T-helper 22 cell (primary cell): ENCODE measurements at regions not wholly inside any gene's neighbourhood (a gene's known extent, or its start where the extent isn't known, plus 50 kb on each side); places are given as distances from the start of the nearest gene placed in this dataset.

Experiments used
- DNase-seq: peaks from one replicate; pipeline ENCODE4 v3.0.0-alpha.2; 2020; ENCODE audit warnings: low read depth

DNA sequence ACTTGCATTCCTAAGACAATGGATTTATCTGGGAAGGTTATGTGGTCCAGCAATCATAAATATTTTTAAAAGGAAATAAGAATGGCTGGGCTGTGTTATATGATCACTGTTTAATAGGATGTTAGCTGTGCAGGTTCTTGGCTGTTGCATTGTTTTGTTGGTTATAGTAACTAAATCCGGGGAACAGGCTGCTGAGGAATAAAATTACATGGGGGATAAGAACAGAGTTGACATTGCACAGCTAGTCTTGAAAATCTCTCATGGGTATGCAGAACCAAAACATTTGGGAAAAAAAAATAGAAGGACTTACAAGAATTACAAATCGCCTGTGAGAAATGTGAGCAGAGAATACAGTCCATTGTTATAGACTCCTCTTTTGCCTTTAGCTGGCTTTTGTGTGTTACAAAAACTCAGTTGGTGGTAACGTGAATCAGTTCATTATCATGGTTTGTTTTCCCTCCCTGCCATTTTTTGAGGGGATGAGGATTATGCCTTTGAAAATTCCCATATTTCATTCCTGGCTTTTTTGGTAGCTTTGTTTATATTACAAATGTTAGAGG lies 375.3 kb upstream of the DAB2 start:
- DNase-seq: no peak

- no peak for DNase-seq
These were observed 374.5 kb upstream of the DAB2 start for GRCh38 chr5:39799242-39799641.

- DNase-seq: no peak
These were observed 369.9 kb upstream of the DAB2 start for GRCh38 chr5:39794513-39795210.

- DNase-seq: no peak
These were observed 360.6 kb upstream of the DAB2 start for GRCh38 chr5:39785410-39785809.

DNA sequence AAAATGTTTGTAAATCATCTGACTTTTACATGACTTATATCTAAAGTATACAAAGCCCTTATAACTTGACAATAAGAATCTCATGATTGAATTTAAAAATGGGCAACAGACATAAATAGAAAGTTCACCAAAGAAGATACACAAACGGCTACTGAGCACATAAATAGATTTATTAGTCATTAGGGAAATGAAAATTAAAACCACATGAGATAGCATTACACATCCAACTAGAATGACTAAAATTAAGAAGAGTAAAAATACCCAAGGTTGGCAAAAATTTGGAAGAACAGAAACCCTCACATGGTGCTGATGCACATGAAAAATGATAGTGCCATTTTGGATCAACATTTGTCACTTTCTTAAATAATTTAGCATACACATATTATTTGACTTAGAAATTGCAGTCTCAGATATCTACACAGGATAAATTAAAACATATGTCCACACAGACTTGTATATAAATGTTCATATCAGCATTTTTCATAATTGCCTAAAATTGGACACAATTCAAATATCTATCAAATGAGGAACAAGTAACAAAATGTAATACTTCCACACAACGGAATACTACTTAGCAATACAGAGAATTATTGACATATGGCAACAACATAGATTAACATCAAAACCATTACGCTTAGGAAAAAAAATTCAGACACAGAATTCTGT lies 359.1 kb upstream of the DAB2 start:
- no peak for DNase-seq

DNA sequence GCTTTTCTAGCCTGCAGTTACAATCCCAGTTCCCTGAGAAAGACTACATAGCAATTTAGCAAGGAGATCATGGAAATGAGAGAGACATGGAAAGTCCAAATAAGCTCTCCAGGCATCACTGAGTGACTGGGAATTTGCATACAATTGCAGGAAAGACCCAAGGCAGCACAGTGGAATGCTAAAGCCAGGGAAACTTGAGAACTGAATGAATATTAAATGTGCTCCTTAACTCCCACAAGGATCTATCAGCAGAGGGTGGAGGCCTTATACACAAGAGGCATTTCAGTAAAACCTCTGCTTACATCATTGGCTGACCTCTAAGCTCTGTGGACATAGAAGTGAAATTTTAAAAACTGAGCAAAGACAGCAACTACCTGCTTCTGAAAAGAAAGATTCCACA lies 355.6 kb upstream of the DAB2 start:
- no peak for DNase-seq

GRCh38 chr5:39779831-39780230 lies 355.1 kb upstream of the DAB2 start:
- no peak for DNase-seq

GRCh38 chr5:39775797-39776365 lies 351.1 kb upstream of the DAB2 start:
- no peak for DNase-seq

GRCh38 chr5:39775086-39775796 lies 350.5 kb upstream of the DAB2 start:
- no peak for DNase-seq

DNA sequence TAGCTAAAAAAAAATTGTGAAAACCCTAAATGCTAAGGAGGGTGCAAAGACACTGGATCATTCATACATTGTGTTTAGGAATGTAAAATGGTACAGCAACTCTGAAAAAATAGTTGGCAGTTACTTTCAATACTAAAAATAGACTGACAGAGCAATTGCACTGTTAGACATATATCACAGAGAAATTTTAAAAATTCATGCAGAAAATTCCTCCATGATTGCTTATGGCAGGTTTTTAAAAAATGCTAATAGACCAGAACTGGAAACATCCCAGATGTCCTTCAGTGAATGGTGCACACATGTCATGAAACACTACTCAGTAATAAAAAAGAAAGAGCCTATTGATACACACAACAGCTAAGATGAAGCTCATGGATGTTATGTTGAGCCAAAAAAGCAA lies 349.8 kb upstream of the DAB2 start:
- DNase-seq: no peak

DNA sequence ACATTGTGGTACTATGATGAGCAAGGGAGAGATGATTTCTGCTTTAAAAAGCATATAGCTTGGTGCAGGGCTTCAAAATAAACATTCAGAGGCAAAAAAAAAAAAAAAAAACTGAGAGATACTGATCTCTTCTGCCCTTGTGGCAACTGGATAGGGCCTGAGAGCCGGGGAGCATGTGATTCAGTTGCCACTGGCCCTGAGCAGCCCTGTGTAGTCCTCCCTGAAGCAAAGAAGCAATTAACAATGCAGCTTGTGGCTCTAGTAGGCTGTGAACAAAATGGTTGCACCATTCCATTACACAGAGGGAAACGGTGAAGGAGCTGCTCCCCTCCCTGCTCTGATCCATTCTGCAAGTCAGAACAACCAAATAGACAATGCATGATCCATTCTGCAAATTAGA lies 347.5 kb upstream of the DAB2 start:
- DNase-seq: no peak

GRCh38 chr5:39767916-39768315 lies 343.1 kb upstream of the DAB2 start:
- DNase-seq: no peak

DNA sequence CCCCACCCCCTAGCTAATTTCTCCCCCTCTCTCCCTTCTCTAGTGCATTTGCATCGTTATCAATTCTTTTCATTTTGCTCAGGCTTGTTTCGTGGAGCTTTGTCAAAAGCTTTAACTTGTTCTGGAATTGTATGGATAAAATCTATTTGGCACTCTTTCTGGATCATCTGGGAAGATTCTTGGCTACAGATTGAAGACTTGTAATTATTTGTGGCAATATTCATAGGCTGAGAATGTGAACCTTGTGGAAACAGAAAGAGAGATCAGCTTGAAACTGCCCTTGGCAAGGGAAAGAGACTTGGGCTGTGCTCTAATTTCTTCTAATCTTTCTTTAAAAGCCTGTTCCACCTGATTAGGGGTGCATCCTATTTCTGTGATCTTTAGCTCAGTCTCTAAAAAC lies 340.6 kb upstream of the DAB2 start:
- DNase-seq: no peak

- no peak for DNase-seq
These were observed 338.0 kb upstream of the DAB2 start for GRCh38 chr5:39762761-39763160.

DNA sequence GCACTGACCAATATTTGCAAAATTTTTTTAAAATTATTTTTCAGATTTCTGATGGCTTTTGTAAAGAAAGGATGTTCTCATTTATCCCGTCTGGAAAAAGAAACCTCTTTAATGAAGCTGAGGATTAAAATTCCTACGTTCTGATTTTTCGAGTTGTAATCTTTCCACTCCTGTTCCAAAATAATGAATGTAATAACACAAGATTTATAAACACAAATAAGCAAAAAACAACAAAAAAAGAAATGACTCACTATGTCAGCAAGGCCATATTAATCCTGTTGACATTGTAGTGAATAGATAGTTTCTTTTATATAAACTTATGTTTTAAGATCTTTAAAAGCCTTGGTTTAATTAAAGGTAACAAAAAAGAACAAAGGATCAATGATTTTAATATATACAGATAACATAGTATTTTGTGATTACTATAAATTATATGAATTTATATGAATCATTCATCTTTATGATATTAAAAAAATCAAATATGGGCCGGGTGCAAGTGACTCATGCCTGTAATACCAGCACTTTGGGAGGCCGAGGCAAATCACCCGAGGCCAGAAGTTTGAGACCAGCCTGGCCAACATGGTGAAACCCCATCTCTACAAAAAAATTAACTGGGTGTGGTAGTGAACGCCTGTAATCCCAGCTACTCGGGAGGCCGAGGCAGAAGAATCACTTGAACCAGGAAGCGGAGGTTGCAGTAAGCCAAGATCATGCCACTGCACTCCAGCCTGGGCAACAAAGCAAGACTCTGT lies 336.6 kb upstream of the DAB2 start:
- DNase-seq: no peak

GRCh38 chr5:39760385-39761198 lies 335.8 kb upstream of the DAB2 start:
- DNase-seq: no peak

DNA sequence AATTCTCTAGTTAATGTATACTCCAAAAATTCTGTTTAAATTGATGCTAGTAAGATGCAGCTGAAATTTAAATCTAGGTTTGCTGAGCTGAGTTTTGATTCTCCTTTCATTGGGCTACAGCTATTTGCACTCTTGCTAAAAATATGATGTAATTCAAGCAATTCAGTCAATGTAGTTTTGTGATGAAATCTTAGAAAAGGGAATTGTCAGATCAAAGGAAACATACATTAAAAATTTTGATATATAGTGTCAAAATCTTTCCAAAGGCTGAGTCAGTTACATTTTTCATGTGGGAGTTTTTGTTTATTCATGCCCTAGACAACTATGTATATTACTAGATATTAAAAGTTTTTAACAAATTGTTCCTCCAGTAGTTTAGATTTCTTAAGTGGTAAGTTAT lies 334.9 kb upstream of the DAB2 start:
- no peak for DNase-seq

DNA sequence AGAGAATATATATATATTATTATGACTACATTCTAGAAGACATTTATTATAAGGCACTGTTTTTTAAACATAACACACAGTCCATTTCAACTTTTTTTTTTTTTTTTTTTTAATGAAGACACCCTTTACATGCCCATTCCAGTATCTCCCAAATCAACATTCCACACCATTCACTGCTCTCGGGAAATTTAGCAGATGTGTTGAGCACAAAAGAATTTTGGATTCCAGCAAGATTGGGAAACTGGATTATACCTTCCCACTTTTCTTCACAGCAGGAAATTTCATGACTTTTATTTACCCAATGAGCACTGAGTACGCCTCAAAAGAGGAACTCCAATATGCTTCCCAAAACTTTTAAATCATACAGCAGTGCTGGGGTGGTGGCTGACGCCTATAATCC lies 333.6 kb upstream of the DAB2 start:
- DNase-seq: no peak

DNA sequence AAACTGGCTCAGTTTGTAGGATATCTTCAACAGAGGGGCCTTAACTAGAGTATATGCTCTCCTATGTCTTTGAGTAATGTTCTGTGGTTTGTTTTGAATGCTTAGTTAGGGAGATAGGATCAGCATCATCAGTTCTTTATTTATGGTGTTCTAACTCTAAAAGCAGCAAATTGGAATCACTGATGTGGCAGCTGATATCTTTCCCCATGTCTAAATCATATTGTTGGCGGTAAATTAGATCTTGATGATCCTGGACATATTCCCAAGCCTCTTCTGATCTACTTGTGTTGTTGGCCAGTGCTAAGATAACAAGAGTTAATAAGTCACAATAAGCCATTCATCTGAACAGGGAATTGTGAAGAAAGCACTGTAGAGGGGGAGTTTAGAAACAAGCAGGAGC lies 332.4 kb upstream of the DAB2 start:
- DNase-seq: no peak

DNA sequence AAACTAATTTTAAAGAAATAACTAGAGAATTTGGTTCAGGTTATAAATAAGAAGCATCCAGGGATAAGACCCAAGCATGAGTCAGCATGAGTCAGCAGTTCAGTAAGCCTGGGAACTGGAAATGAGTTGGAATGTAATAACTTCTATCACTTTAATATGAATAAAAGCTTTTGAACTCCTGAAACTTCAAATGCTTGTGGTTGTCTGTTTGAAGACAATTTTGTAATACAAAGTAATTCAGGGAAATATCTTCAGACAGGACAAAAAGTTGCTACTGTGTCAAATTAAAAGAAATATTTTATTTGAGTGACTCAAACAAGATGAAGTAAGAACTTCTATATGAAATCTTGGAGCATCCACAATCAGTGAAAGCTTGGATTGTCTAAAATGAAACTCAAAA lies 331.2 kb upstream of the DAB2 start:
- DNase-seq: no peak

GRCh38 chr5:39755452-39755851 lies 330.7 kb upstream of the DAB2 start:
- no peak for DNase-seq
